H1 (cell line): ENCODE measurements at regions not wholly inside any gene's neighbourhood (a gene's known extent, or its start where the extent isn't known, plus 50 kb on each side); places are given as distances from the start of the nearest gene placed in this dataset.

ENCODE experiments used
- CTCF ChIA-PET: fragments of 300-600 bp; sonication (Branson Sonifier 250); formaldehyde crosslinking; loops from one replicate; lab custom pipeline; 2021; ENCODE audit not compliant: partially characterized antibody; lab: Charles Lee
- POLR2A ChIA-PET: fragments of 300-600 bp; sonication (Branson Sonifier 250); formaldehyde crosslinking; loops from one replicate; lab custom pipeline; 2021; ENCODE audit warnings: inconsistent platforms; ENCODE audit not compliant: partially characterized antibody; lab: Charles Lee
- DNase-seq, 2 experiments: peaks; one replicate each; pipeline versions ENCODE4 v3.0.0 to v3.0.0-alpha.2; 2010 to 2022; ENCODE audit warnings: low spot score in 2 of 2, low read depth in 1 of 2, mixed read lengths in 1 of 2
- FAIRE-seq: peaks from 2 replicates; lab custom pipeline; 2011; peaks lifted over from hg19 to GRCh38; lab: Jason Lieb, UNC
- H2AFZ ChIP-seq: 2 replicates; pipeline ENCODE4 v1.8.1; 2012; ENCODE audit warnings: low read length, inconsistent platforms
- H2AK5ac ChIP-seq: 2 replicates; pipeline ENCODE4 v1.6.1; 2013; ENCODE audit warnings: low read depth, low read length
- H2BK120ac ChIP-seq: replicated peaks from 2 replicates; pipeline ENCODE3; 2013; ENCODE audit warnings: low read depth, low read length, inconsistent platforms
- H2BK12ac ChIP-seq: 2 replicates; pipeline ENCODE4 v1.6.1; 2013; ENCODE audit warnings: low read depth, low read length
- H2BK15ac ChIP-seq: 2 replicates; pipeline ENCODE4 v1.6.1; 2013; ENCODE audit warnings: low read length
- H2BK20ac ChIP-seq: 2 replicates; pipeline ENCODE4 v1.6.1; 2013; ENCODE audit warnings: low read length
- H2BK5ac ChIP-seq: 2 replicates; pipeline ENCODE4 v1.6.1; 2013; ENCODE audit warnings: low read depth, low read length
- H3K14ac ChIP-seq: 2 replicates; pipeline ENCODE4 v1.6.1; 2013; ENCODE audit warnings: inconsistent platforms; ENCODE audit not compliant: insufficient read length
- H3K18ac ChIP-seq: 2 replicates; pipeline ENCODE4 v1.6.1; 2013; ENCODE audit warnings: low read length; ENCODE audit errors: extremely low read depth
- H3K23ac ChIP-seq: 2 replicates; pipeline ENCODE4 v1.6.1; 2013; ENCODE audit warnings: inconsistent platforms; ENCODE audit not compliant: insufficient read length
- H3K23me2 ChIP-seq: 2 replicates; pipeline ENCODE4 v1.6.1; 2013; ENCODE audit warnings: low read depth, low read length
- H3K27ac ChIP-seq: 2 replicates; pipeline ENCODE4 v1.6.1; 2011; ENCODE audit warnings: low read depth, low read length, inconsistent platforms
- H3K27me3 ChIP-seq, 4 experiments: replicated peaks in 1 of 4; 1 replicate in 1 of 4; 2 replicates in 3 of 4; pipeline versions ENCODE4 v1.6.1 to v1.8.1; 2011 to 2013; ENCODE audit warnings: low read length in 3 of 4, mild to moderate bottlenecking in 3 of 4, inconsistent platforms in 2 of 4, mixed read lengths in 2 of 4, moderate library complexity in 1 of 4; ENCODE audit not compliant: control insufficient read depth in 3 of 4, insufficient read depth in 3 of 4; ENCODE audit errors: extremely low read depth in 1 of 4
- H3K36me3 ChIP-seq, 4 experiments: 2 replicates each; pipeline versions ENCODE4 v1.6.1 to v1.8.1; 2011 to 2013; ENCODE audit warnings: mild to moderate bottlenecking in 4 of 4, low read length in 3 of 4, moderate library complexity in 2 of 4, control low read depth in 1 of 4, inconsistent platforms in 1 of 4; ENCODE audit not compliant: insufficient read depth in 4 of 4, control insufficient read depth in 2 of 4
- H3K4ac ChIP-seq: replicated peaks from 2 replicates; pipeline ENCODE3; 2013; ENCODE audit warnings: low read length, low read depth, mixed read lengths, inconsistent platforms; ENCODE audit not compliant: insufficient read length
- H3K4me1 ChIP-seq, 4 experiments: replicated peaks in 1 of 4; 1 replicate in 1 of 4; 2 replicates in 3 of 4; pipeline versions ENCODE4 v1.6.1 to v1.8.1; 2011 to 2013; ENCODE audit warnings: low read length in 3 of 4, inconsistent platforms in 2 of 4, mixed read lengths in 1 of 4; ENCODE audit not compliant: insufficient read depth in 4 of 4, control insufficient read depth in 3 of 4
- H3K4me2 ChIP-seq, 2 experiments: 2 replicates each; pipeline versions ENCODE4 v1.6.1 to v1.8.1; 2011 to 2013; ENCODE audit warnings: low read depth in 2 of 2, low read length in 2 of 2, control low read depth in 1 of 2, inconsistent platforms in 1 of 2, mild to moderate bottlenecking in 1 of 2; ENCODE audit not compliant: insufficient read depth in 1 of 2
- H3K4me3 ChIP-seq, 4 experiments: fragments of 200-600, 300-600 bp in 1 of 4; sonication (generic), shearing (Covaris generic), sonication (Bioruptor Twin) in 1 of 4; 2 replicates each; pipeline versions ENCODE4 v1.5.1 to v1.8.1; 2011 to 2016; ENCODE audit warnings: low read length in 4 of 4, low read depth in 3 of 4, control low read depth in 2 of 4, inconsistent platforms in 2 of 4, mild to moderate bottlenecking in 2 of 4, mixed read lengths in 1 of 4, moderate library complexity in 1 of 4; ENCODE audit not compliant: insufficient read depth in 2 of 4; ENCODE audit errors: extremely low read depth in 1 of 4
- H3K56ac ChIP-seq: replicated peaks from 2 replicates; pipeline ENCODE3; 2013; ENCODE audit warnings: low read depth, mild to moderate bottlenecking, mixed read lengths, low read length, inconsistent platforms; ENCODE audit not compliant: insufficient read length
- H3K79me1 ChIP-seq: 2 replicates; pipeline ENCODE4 v1.6.1; 2013; ENCODE audit warnings: low read depth, low read length, control low read depth
- H3K79me2 ChIP-seq, 2 experiments: 2 replicates each; pipeline versions ENCODE4 v1.6.1 to v1.8.1; 2012 to 2013; ENCODE audit warnings: low read length in 2 of 2, mild to moderate bottlenecking in 2 of 2, inconsistent platforms in 1 of 2; ENCODE audit not compliant: insufficient read depth in 2 of 2, control insufficient read depth in 1 of 2
- H3K9ac ChIP-seq, 4 experiments: replicated peaks in 1 of 4; 1 replicate in 1 of 4; 2 replicates in 3 of 4; pipeline versions ENCODE4 v1.6.1 to v1.8.1; 2011 to 2013; ENCODE audit warnings: low read depth in 3 of 4, low read length in 3 of 4, control low read depth in 2 of 4, mild to moderate bottlenecking in 2 of 4, moderate library complexity in 2 of 4, inconsistent platforms in 1 of 4; ENCODE audit errors: extremely low read depth in 1 of 4
- H3K9me3 ChIP-seq, 2 experiments: 2 replicates each; pipeline versions ENCODE4 v1.6.1 to v1.8.1; 2012 to 2013; ENCODE audit warnings: mild to moderate bottlenecking in 2 of 2, moderate library complexity in 2 of 2, control low read depth in 1 of 2, inconsistent platforms in 1 of 2, low read depth in 1 of 2, low read length in 1 of 2, mixed read lengths in 1 of 2; ENCODE audit not compliant: insufficient read depth in 2 of 2
- H4K20me1 ChIP-seq, 2 experiments: replicated peaks in 1 of 2; 2 replicates each; pipeline versions ENCODE3 to v1.8.1; 2011 to 2013; ENCODE audit warnings: inconsistent platforms in 2 of 2, low read length in 2 of 2, mild to moderate bottlenecking in 1 of 2; ENCODE audit not compliant: insufficient read depth in 2 of 2, control insufficient read depth in 1 of 2
- H4K5ac ChIP-seq: 2 replicates; pipeline ENCODE4 v1.6.1; 2013; ENCODE audit warnings: low read length, low read depth, mixed read lengths, inconsistent platforms; ENCODE audit not compliant: insufficient read length
- H4K8ac ChIP-seq: 2 replicates; pipeline ENCODE4 v1.8.0; 2013; ENCODE audit warnings: mild to moderate bottlenecking, moderate library complexity, low read length, inconsistent platforms; ENCODE audit not compliant: insufficient read depth; ENCODE audit errors: extremely low read depth
- H4K91ac ChIP-seq: replicated peaks from 2 replicates; pipeline ENCODE3; 2013; ENCODE audit warnings: low read length, mixed read lengths, inconsistent platforms; ENCODE audit not compliant: insufficient read length
- E2F6 ChIP-seq: IDR thresholded peaks from 2 replicates; pipeline ENCODE4 v1.6.1; 2012; ENCODE audit warnings: inconsistent platforms
- RNF2 ChIP-seq: fragments of 200-900, 300-1000 bp; sonication (generic); IDR thresholded peaks from 2 replicates; pipeline ENCODE4 v1.7.1; 2016; ENCODE audit warnings: borderline replicate concordance, low read depth, mild to moderate bottlenecking, antibody characterized with exemption, low read length; ENCODE audit not compliant: poor library complexity, severe bottlenecking; ENCODE audit errors: missing control alignments
- SRF ChIP-seq: IDR thresholded peaks from 2 replicates; pipeline ENCODE4 v1.6.1; 2011; ENCODE audit warnings: mild to moderate bottlenecking, low read depth, low read length, moderate library complexity
- TAF7 ChIP-seq: optimal IDR thresholded peaks from 2 replicates; pipeline ENCODE3; 2011; ENCODE audit warnings: low read depth, mild to moderate bottlenecking, inconsistent platforms, low read length, moderate library complexity, borderline replicate concordance
- ZNF274 ChIP-seq: IDR thresholded peaks from 2 replicates; pipeline ENCODE4 v1.7.0; 2012; ENCODE audit warnings: low read length, borderline replicate concordance; ENCODE audit errors: extremely low read depth
- WGBS, 2 experiments: shearing (Covaris generic) in 1 of 2; methylation state at CpG; one replicate each; pipeline versions ENCODE4 v1.1.6 to v1.1.7; 2013 to 2015; ENCODE audit warnings: low lambda C conversion rate in 2 of 2, mixed read lengths in 2 of 2, inconsistent platforms in 1 of 2, low coverage in 1 of 2, missing lambda C conversion rate in 1 of 2; ENCODE audit not compliant: insufficient replicate concordance in 2 of 2, insufficient coverage in 1 of 2, insufficient read length in 1 of 2; ENCODE audit errors: extremely low coverage in 1 of 2, missing lambda C conversion rate in 1 of 2; 5-methylcytosine and 5-hydroxymethylcytosine counted together

- H3K18ac ChIP-seq, result no peak overlapping the region
- no peaks in the 10 kb centered on the region for H3K9me3 ChIP-seq
- no peak overlapping the region for H4K91ac ChIP-seq
- H4K5ac ChIP-seq, result no peak overlapping the region
- no peaks in the 10 kb centered on the region; a peak in 2 of 7 replicates for H3K27me3 ChIP-seq
- H2BK5ac ChIP-seq, result no peak overlapping the region
- H4K8ac ChIP-seq, result no peak overlapping the region
- no peak overlapping the region for H3K23ac ChIP-seq
- H3K36me3 ChIP-seq, result no peaks in the 10 kb centered on the region
- H4K20me1 ChIP-seq, result no peaks in the 10 kb centered on the region
- no peak overlapping the region for H2BK15ac ChIP-seq
- no peaks in the 10 kb centered on the region for H3K79me1 ChIP-seq
- no peak overlapping the region for H3K27ac ChIP-seq
- H3K56ac ChIP-seq, result no peak overlapping the region
- ChIA-PET CTCF (interaction anchor here (1.4 kb wide), 1 partner anchor 96 kb away, joined by 3 read pairs; no protein-coding TSS in a partner anchor), POLR2A (no interaction called here)
- H3K14ac ChIP-seq, result no peak overlapping the region
- H3K4me1 ChIP-seq, result no peaks in the 10 kb centered on the region; a peak in 2 of 7 replicates
- no peak overlapping the region for H3K9ac ChIP-seq
- H2BK20ac ChIP-seq, result no peak overlapping the region
- H2BK12ac ChIP-seq, result no peak overlapping the region
- H3K4me3 ChIP-seq, result no peak overlapping the region
- no peak for DNase-seq
- no peaks in the 10 kb centered on the region for H3K23me2 ChIP-seq
- no peak overlapping the region for H3K4ac ChIP-seq
- FAIRE-seq, result no peak
- TF ChIP-seq E2F6, result no peak
- no peak for TF ChIP-seq SRF
- TF ChIP-seq TAF7, result no peak
- no peak for TF ChIP-seq RNF2
- no peak for TF ChIP-seq ZNF274
- no peak overlapping the region for H2AFZ ChIP-seq
- H2AK5ac ChIP-seq, result no peak overlapping the region
- no peak overlapping the region for H3K4me2 ChIP-seq
- no peaks in the 10 kb centered on the region for H3K79me2 ChIP-seq
- H2BK120ac ChIP-seq, result no peak overlapping the region
- WGBS, 2 experiments, result 67% methylated on average over 2 of the region's 2 CpGs; no CpG with 5 or more reads in 1 of the 2 experiments
Measured at GRCh38 chr1:229127301-229127700, 143.6 kb upstream of the RAB4A start.
